ENCODE measurements at regions not wholly inside any gene's neighbourhood (a gene's known extent, or its start where the extent isn't known, plus 50 kb on each side); places are given as distances from the start of the nearest gene placed in this dataset.

DNA sequence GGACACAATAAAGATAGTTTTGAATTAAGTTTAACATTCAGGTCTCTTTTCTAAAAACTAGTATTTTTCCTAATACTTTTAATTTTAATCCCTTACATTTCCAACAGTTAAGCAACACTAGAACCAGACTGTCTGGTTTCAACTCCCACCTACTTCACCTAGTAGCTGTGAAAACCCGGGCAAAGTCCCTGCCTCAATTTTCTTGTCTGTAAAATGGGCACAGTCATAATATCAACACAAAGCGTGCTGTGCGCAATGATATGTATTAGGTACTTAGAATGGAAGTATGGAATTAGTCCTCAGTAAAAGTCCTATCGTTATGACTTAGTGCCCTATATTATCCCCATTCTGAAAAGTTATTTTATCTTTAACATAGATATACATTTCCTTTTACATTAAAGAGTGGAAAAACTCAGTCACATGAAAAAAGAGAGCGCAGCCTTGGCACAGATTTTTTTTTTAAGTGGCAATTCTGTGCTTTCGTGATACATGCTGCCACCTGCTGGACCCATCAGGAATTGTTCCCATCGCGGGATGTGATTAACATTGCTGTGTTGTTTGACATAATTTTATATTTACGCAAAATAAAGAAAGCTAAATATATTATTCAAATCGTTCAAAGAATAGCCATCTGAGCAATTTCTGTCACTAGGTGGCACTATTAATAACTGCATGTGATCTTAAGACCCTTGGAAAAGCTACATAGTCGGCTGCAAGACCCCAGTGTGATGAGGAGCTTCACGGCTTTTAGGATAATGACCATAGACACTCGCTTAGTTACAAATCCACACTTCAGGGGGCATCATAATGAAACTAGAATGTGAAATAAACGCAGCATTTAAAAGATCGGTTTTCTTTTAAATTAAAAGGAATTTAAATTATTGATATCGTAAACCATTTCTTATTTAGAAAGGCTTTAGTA, 59.9 kb downstream of the LIG4 start:
- peak overlapping the region in 1 of 2 experiments; percentile 48; a peak in 1 of 4 replicates for H3K4me3 ChIP-seq (ENCODE audit: low read depth in 2 of 2, low read length in 1 of 2)
- H3K79me2 ChIP-seq (ENCODE audit: insufficient read depth): no peaks in the 10 kb centered on the region
- H3K9me2 ChIP-seq: no peaks in the 10 kb centered on the region
- DNase-seq: peak; percentile 55
- WGBS (ENCODE audit: low lambda C conversion rate): 40% methylated on average over 16 of the region's 16 CpGs
- no peak overlapping the region for H3K9ac ChIP-seq
- no peak overlapping the region for H3K4me2 ChIP-seq
- H2AFZ ChIP-seq (ENCODE audit: low read depth): no peak overlapping the region
- CTCF ChIA-PET: interaction anchor here (0.5 to 3.9 kb wide), 62 partner anchors 10 to 1453 kb away, joined by 3 to 48 read pairs (median 3); partner anchors contain the start of gene TNFSF13B
- H3K36me3 ChIP-seq (replicated peaks in 1 of 2; ENCODE audit: control insufficient read depth in 1 of 2, insufficient read depth in 2 of 2, low read length in 1 of 2): no peaks in the 10 kb centered on the region
- no peak overlapping the region for H3K27ac ChIP-seq (ENCODE audit: low read depth in 2 of 2, low read length in 1 of 2)
- H3K27me3 ChIP-seq (ENCODE audit: insufficient read depth): no peaks in the 10 kb centered on the region
- POLR2A ChIA-PET: no interaction called here
- H4K20me1 ChIP-seq (ENCODE audit: insufficient read depth): no peaks in the 10 kb centered on the region
- no peaks in the 10 kb centered on the region for H3F3A ChIP-seq (replicated peaks; ENCODE audit: insufficient read depth)
- H3K4me1 ChIP-seq (ENCODE audit: control insufficient read depth in 1 of 2, insufficient read depth in 2 of 2, low read depth in 1 of 2, low read length in 1 of 2): no peaks in the 10 kb centered on the region
- TF ChIP-seq NRF1 (IDR thresholded peaks at IDR 0.05; ENCODE audit: low read depth, low read length) (no peak), SMC3 (IDR thresholded peaks at IDR 0.05; ENCODE audit: low read depth, low read length) (peak; percentile 74), RAD21 (IDR thresholded peaks at IDR 0.05; ENCODE audit: low read length) (peak; percentile 87)
- TF ChIP-seq, protein P1, sequence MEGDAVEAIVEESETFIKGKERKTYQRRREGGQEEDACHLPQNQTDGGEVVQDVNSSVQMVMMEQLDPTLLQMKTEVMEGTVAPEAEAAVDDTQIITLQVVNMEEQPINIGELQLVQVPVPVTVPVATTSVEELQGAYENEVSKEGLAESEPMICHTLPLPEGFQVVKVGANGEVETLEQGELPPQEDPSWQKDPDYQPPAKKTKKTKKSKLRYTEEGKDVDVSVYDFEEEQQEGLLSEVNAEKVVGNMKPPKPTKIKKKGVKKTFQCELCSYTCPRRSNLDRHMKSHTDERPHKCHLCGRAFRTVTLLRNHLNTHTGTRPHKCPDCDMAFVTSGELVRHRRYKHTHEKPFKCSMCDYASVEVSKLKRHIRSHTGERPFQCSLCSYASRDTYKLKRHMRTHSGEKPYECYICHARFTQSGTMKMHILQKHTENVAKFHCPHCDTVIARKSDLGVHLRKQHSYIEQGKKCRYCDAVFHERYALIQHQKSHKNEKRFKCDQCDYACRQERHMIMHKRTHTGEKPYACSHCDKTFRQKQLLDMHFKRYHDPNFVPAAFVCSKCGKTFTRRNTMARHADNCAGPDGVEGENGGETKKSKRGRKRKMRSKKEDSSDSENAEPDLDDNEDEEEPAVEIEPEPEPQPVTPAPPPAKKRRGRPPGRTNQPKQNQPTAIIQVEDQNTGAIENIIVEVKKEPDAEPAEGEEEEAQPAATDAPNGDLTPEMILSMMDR (IDR thresholded peaks at IDR 0.05): peak; percentile 95
- H3K9me3 ChIP-seq: no peaks in the 10 kb centered on the region

DNA sequence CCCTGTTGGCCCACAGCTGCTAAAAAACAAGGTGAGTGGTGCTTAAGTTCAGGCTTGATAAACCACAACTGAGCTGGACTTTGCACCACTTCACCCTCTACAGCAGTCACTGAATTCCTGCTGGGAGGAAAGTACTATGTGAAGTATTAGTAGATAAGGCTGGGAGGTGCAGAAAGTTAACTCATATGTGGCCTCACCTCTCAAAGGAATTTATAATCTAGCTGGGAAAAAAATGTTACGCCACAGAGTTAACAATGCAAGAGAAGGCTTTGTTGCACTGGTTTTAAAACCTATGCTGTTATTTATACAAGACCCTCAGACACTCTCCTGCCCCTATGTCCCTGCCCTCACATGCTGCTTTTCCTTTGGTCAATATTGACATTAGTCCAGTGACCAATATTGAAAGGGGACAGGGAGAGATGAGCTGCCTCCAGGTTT, 60.9 kb downstream of the LIG4 start:
- Histone ChIP-seq H3K9ac (no peak overlapping the region), H3K4me2 (no peak overlapping the region), H3K27ac (ENCODE audit: low read depth in 2 of 2, low read length in 1 of 2) (no peak overlapping the region), H3K27me3 (ENCODE audit: insufficient read depth) (no peaks in the 10 kb centered on the region), H3K36me3 (replicated peaks in 1 of 2; ENCODE audit: control insufficient read depth in 1 of 2, insufficient read depth in 2 of 2, low read length in 1 of 2) (no peaks in the 10 kb centered on the region), H2AFZ (ENCODE audit: low read depth) (no peak overlapping the region), H3K9me2 (no peaks in the 10 kb centered on the region), H4K20me1 (ENCODE audit: insufficient read depth) (no peaks in the 10 kb centered on the region), H3K79me2 (ENCODE audit: insufficient read depth) (no peaks in the 10 kb centered on the region), H3K4me1 (ENCODE audit: control insufficient read depth in 1 of 2, insufficient read depth in 2 of 2, low read depth in 1 of 2, low read length in 1 of 2) (no peaks in the 10 kb centered on the region), H3F3A (replicated peaks; ENCODE audit: insufficient read depth) (no peaks in the 10 kb centered on the region), H3K4me3 (ENCODE audit: low read depth in 2 of 2, low read length in 1 of 2) (no peak overlapping the region), H3K9me3 (no peaks in the 10 kb centered on the region)
- 77% methylated on average over 1 of the region's 1 CpG for WGBS (ENCODE audit: low lambda C conversion rate)
- ChIA-PET POLR2A (no interaction called here), CTCF (interaction anchor here (0.6 to 3.9 kb wide), 23 partner anchors 9 to 956 kb away, joined by 3 to 48 read pairs (median 7); partner anchors contain the start of gene TNFSF13B)
- no peak for DNase-seq
- TF ChIP-seq, protein P2, sequence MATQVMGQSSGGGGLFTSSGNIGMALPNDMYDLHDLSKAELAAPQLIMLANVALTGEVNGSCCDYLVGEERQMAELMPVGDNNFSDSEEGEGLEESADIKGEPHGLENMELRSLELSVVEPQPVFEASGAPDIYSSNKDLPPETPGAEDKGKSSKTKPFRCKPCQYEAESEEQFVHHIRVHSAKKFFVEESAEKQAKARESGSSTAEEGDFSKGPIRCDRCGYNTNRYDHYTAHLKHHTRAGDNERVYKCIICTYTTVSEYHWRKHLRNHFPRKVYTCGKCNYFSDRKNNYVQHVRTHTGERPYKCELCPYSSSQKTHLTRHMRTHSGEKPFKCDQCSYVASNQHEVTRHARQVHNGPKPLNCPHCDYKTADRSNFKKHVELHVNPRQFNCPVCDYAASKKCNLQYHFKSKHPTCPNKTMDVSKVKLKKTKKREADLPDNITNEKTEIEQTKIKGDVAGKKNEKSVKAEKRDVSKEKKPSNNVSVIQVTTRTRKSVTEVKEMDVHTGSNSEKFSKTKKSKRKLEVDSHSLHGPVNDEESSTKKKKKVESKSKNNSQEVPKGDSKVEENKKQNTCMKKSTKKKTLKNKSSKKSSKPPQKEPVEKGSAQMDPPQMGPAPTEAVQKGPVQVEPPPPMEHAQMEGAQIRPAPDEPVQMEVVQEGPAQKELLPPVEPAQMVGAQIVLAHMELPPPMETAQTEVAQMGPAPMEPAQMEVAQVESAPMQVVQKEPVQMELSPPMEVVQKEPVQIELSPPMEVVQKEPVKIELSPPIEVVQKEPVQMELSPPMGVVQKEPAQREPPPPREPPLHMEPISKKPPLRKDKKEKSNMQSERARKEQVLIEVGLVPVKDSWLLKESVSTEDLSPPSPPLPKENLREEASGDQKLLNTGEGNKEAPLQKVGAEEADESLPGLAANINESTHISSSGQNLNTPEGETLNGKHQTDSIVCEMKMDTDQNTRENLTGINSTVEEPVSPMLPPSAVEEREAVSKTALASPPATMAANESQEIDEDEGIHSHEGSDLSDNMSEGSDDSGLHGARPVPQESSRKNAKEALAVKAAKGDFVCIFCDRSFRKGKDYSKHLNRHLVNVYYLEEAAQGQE (IDR thresholded peaks at IDR 0.05; ENCODE audit: low read depth, low read length): no peak
- TF ChIP-seq, protein P3, sequence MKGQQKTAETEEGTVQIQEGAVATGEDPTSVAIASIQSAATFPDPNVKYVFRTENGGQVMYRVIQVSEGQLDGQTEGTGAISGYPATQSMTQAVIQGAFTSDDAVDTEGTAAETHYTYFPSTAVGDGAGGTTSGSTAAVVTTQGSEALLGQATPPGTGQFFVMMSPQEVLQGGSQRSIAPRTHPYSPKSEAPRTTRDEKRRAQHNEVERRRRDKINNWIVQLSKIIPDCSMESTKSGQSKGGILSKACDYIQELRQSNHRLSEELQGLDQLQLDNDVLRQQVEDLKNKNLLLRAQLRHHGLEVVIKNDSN (IDR thresholded peaks at IDR 0.05; ENCODE audit: borderline replicate concordance, low read depth): no peak
- TF ChIP-seq SIN3A (IDR thresholded peaks at IDR 0.05; ENCODE audit: borderline replicate concordance, low read depth, low read length) (no peak), TAF1 (IDR thresholded peaks at IDR 0.05; ENCODE audit: borderline replicate concordance, low read depth, low read length) (no peak), YY1 (IDR thresholded peaks at IDR 0.05; ENCODE audit: low read depth) (no peak), GATA2 (CRISPR knock-in tag; IDR thresholded peaks at IDR 0.05) (no peak), JUND (IDR thresholded peaks at IDR 0.05) (no peak), MXI1 (IDR thresholded peaks at IDR 0.05; ENCODE audit: low read depth, low read length) (no peak), NFIC (IDR thresholded peaks at IDR 0.05; ENCODE audit: borderline replicate concordance) (no peak), RCOR1 (IDR thresholded peaks at IDR 0.05; ENCODE audit: low read length) (no peak), CHD2 (IDR thresholded peaks at IDR 0.05; ENCODE audit: low read length, partially characterized antibody) (no peak), RXRA (IDR thresholded peaks at IDR 0.05; ENCODE audit: borderline replicate concordance, low read depth) (no peak), POLR2AphosphoS5 (IDR thresholded peaks at IDR 0.05; ENCODE audit: low read depth, low read length) (no peak)
- TF ChIP-seq, protein P4, sequence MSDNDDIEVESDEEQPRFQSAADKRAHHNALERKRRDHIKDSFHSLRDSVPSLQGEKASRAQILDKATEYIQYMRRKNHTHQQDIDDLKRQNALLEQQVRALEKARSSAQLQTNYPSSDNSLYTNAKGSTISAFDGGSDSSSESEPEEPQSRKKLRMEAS (IDR thresholded peaks at IDR 0.05; ENCODE audit: low read depth): no peak
